ENCODE measurements at regions not wholly inside any gene's neighbourhood (a gene's known extent, or its start where the extent isn't known, plus 50 kb on each side); places are given as distances from the start of the nearest gene placed in this dataset.

GRCh38 chr14:22337938-22338337 lies 251.1 kb downstream of the DAD1 start:
- DNase-seq (ENCODE audit: low read depth in 2 of 2), result no peak

GRCh38 chr14:22337521-22337920 lies 251.5 kb downstream of the DAD1 start:
- DNase-seq (ENCODE audit: low read depth in 2 of 2), result no peak

GRCh38 chr14:22336031-22336430 lies 253.0 kb downstream of the DAD1 start:
- DNase-seq (ENCODE audit: low read depth in 2 of 2), result no peak

GRCh38 chr14:22334627-22335026 lies 254.4 kb downstream of the DAD1 start:
- DNase-seq (ENCODE audit: low read depth in 2 of 2), result no peak

- DNase-seq (ENCODE audit: low read depth in 2 of 2), result no peak
Measured at GRCh38 chr14:22334275-22334577, 254.8 kb downstream of the DAD1 start.

- DNase-seq (ENCODE audit: low read depth in 2 of 2), result no peak
Measured at GRCh38 chr14:22333422-22334274, 255.4 kb downstream of the DAD1 start.

- no peak for DNase-seq (ENCODE audit: low read depth in 2 of 2)
Measured at GRCh38 chr14:22332686-22333421, 256.2 kb downstream of the DAD1 start.

- no peak for DNase-seq (ENCODE audit: low read depth in 2 of 2)
Measured at GRCh38 chr14:22329371-22329770, 259.7 kb downstream of the DAD1 start.

GRCh38 chr14:22325676-22326400 lies 263.2 kb downstream of the DAD1 start:
- no peak for DNase-seq (ENCODE audit: low read depth in 2 of 2)

- DNase-seq (ENCODE audit: low read depth in 2 of 2), result no peak
Measured at GRCh38 chr14:22320362-22320750, 268.7 kb downstream of the DAD1 start.

- peak in 1 of 2 donors; percentile 2 for DNase-seq (ENCODE audit: low read depth in 2 of 2)
Measured at GRCh38 chr14:22319526-22320361, 269.3 kb downstream of the DAD1 start.

- no peak for DNase-seq (ENCODE audit: low read depth in 2 of 2)
Measured at GRCh38 chr14:22318951-22319350, 270.1 kb downstream of the DAD1 start.

- no peak for DNase-seq (ENCODE audit: low read depth in 2 of 2)
Measured at GRCh38 chr14:22316473-22316872, 272.6 kb downstream of the DAD1 start.

GRCh38 chr14:22315336-22315735 lies 273.7 kb downstream of the DAD1 start:
- no peak for DNase-seq (ENCODE audit: low read depth in 2 of 2)

GRCh38 chr14:22314183-22314820 lies 274.7 kb downstream of the DAD1 start:
- DNase-seq (ENCODE audit: low read depth in 2 of 2), result no peak

- no peak for DNase-seq (ENCODE audit: low read depth in 2 of 2)
Measured at GRCh38 chr14:22313172-22313801, 275.7 kb downstream of the DAD1 start.

GRCh38 chr14:22311636-22312035 lies 277.4 kb downstream of the DAD1 start:
- no peak for DNase-seq (ENCODE audit: low read depth in 2 of 2)

- no peak for DNase-seq (ENCODE audit: low read depth in 2 of 2)
Measured at GRCh38 chr14:22305607-22306006, 283.4 kb downstream of the DAD1 start.

GRCh38 chr14:22304326-22304725 lies 284.7 kb downstream of the DAD1 start:
- no peak for DNase-seq (ENCODE audit: low read depth in 2 of 2)

- DNase-seq (ENCODE audit: low read depth in 2 of 2), result no peak
Measured at GRCh38 chr14:22303589-22304195, 285.3 kb downstream of the DAD1 start.

Data from stimulated activated CD4-positive, alpha-beta T cell treated with anti-CD3 and anti-CD28 coated beads, Interleukin-1b, Interleukin-23, amount 100 ng/mL, for 4 hours (primary cell).